ENCODE measurements at regions not wholly inside any gene's neighbourhood (a gene's known extent, or its start where the extent isn't known, plus 50 kb on each side); places are given as distances from the start of the nearest gene placed in this dataset.
"Not testable (repeated sequence)": the region's sequence is repeated elsewhere in the genome, so short reads cannot be mapped to it uniquely, and the experiment has no call there.

GRCh38 chr7:145916776-145917175 is 199.8 kb upstream of the CNTNAP2 start:
- DNase-seq, result no peak

- no peak for DNase-seq
Observed at GRCh38 chr7:145915679-145916078, 200.9 kb upstream of the CNTNAP2 start.

GRCh38 chr7:145909991-145910513 is 206.5 kb upstream of the CNTNAP2 start:
- no peak for DNase-seq

- no peak for DNase-seq
Observed at GRCh38 chr7:145903658-145904057, 212.9 kb upstream of the CNTNAP2 start.

- no peak for DNase-seq
Observed at GRCh38 chr7:145902123-145902522, 214.5 kb upstream of the CNTNAP2 start.

GRCh38 chr7:145899938-145900337 is 216.7 kb upstream of the CNTNAP2 start:
- DNase-seq, result no peak

GRCh38 chr7:145893925-145894535 is 222.6 kb upstream of the CNTNAP2 start:
- no peak for DNase-seq

- DNase-seq, result no peak
Observed at GRCh38 chr7:145884716-145885514, 231.7 kb upstream of the CNTNAP2 start.

GRCh38 chr7:145876376-145876775 is 240.2 kb upstream of the CNTNAP2 start:
- no peak for DNase-seq

- DNase-seq, result no peak
Observed at GRCh38 chr7:145875267-145875666, 241.3 kb upstream of the CNTNAP2 start.

- DNase-seq, result no peak
Observed at GRCh38 chr7:145868935-145869334, 247.7 kb upstream of the CNTNAP2 start.

- no peak for DNase-seq
Observed at GRCh38 chr7:145862212-145862611, 254.4 kb upstream of the CNTNAP2 start.

GRCh38 chr7:145860809-145861208 is 255.8 kb upstream of the CNTNAP2 start:
- DNase-seq, result no peak

GRCh38 chr7:145850636-145851035 is 266.0 kb upstream of the CNTNAP2 start:
- DNase-seq, result no peak

GRCh38 chr7:145848691-145849090 is 267.9 kb upstream of the CNTNAP2 start:
- no peak for DNase-seq

- DNase-seq, result no peak
Observed at GRCh38 chr7:145845345-145845744, 271.3 kb upstream of the CNTNAP2 start.

GRCh38 chr7:145839814-145840213 is 276.8 kb upstream of the CNTNAP2 start:
- DNase-seq, result no peak

GRCh38 chr7:145831616-145832206 is 284.9 kb upstream of the CNTNAP2 start:
- no peak for DNase-seq

- no peak for DNase-seq
Observed at GRCh38 chr7:145817687-145818086, 298.9 kb upstream of the CNTNAP2 start.

- DNase-seq, result no peak
Observed at GRCh38 chr7:145812218-145812617, 304.4 kb upstream of the CNTNAP2 start.

GRCh38 chr7:145805496-145805895 is 311.1 kb upstream of the CNTNAP2 start:
- DNase-seq, result not testable (repeated sequence)

GRCh38 chr7:145797507-145797906 is 319.1 kb upstream of the CNTNAP2 start:
- no peak for DNase-seq

- DNase-seq, result no peak
Observed at GRCh38 chr7:145795132-145795531, 321.5 kb upstream of the CNTNAP2 start.

All from inflammatory macrophage treated with lipopolysaccharide for 4 hours (primary cell).